GM18951 (cell line): ENCODE measurements at regions not wholly inside any gene's neighbourhood (a gene's known extent, or its start where the extent isn't known, plus 50 kb on each side); places are given as distances from the start of the nearest gene placed in this dataset.

Experiments used
- POLR2A ChIP-seq: IDR thresholded peaks from 4 replicates; pipeline ENCODE4 v1.6.1; 2011; ENCODE audit warnings: mild to moderate bottlenecking; ENCODE audit not compliant: insufficient read length, insufficient read depth; ENCODE audit errors: extremely low read depth
- in situ Hi-C: fragments of 300-500 bp; cut with MboI; formaldehyde crosslinking; loops from one replicate; pipeline ENCODE4 v1.12.0; 2022; ENCODE audit warnings: low sequenced_read_pairs, mixed read lengths, inconsistent platforms; ENCODE audit not compliant: unreplicated experiment

GRCh38 chr16:86170720-86171119 is 271.8 kb downstream of the IRF8 start:
- in situ Hi-C loops: no loop called here
- no peak for TF ChIP-seq POLR2A

- in situ Hi-C loops: no loop called here
- TF ChIP-seq POLR2A: no peak
Measured at GRCh38 chr16:86171329-86171728, 272.4 kb downstream of the IRF8 start.

- in situ Hi-C loops: no loop called here
- no peak for TF ChIP-seq POLR2A
Measured at GRCh38 chr16:86175816-86176215, 276.9 kb downstream of the IRF8 start.

GRCh38 chr16:86176462-86176861 is 277.5 kb downstream of the IRF8 start:
- TF ChIP-seq POLR2A: no peak
- in situ Hi-C loops: no loop called here

- in situ Hi-C loops: no loop called here
Measured at GRCh38 chr16:86180244-86180643, 281.3 kb downstream of the IRF8 start.

GRCh38 chr16:86180780-86181179 is 281.8 kb downstream of the IRF8 start:
- in situ Hi-C loops: no loop called here
- no peak for TF ChIP-seq POLR2A

More at GRCh38 chr16:86180244-86180643, 281.3 kb downstream of the IRF8 start:
- TF ChIP-seq POLR2A: no peak

- TF ChIP-seq POLR2A: no peak
- in situ Hi-C loops: no loop called here
Measured at GRCh38 chr16:86181526-86181925, 282.6 kb downstream of the IRF8 start.

GRCh38 chr16:86184185-86184584 is 285.2 kb downstream of the IRF8 start:
- TF ChIP-seq POLR2A: no peak
- in situ Hi-C loops: no loop called here

GRCh38 chr16:86185089-86185488 is 286.1 kb downstream of the IRF8 start:
- in situ Hi-C loops: no loop called here
- no peak for TF ChIP-seq POLR2A

GRCh38 chr16:86186313-86186712 is 287.4 kb downstream of the IRF8 start:
- in situ Hi-C loops: no loop called here

GRCh38 chr16:86189934-86190333 is 291.0 kb downstream of the IRF8 start:
- in situ Hi-C loops: no loop called here
- TF ChIP-seq POLR2A: no peak

More at GRCh38 chr16:86186313-86186712, 287.4 kb downstream of the IRF8 start:
- no peak for TF ChIP-seq POLR2A

GRCh38 chr16:86191663-86192062 is 292.7 kb downstream of the IRF8 start:
- no peak for TF ChIP-seq POLR2A
- in situ Hi-C loops: no loop called here

- TF ChIP-seq POLR2A: no peak
- in situ Hi-C loops: no loop called here
Measured at GRCh38 chr16:86193528-86194193, 294.7 kb downstream of the IRF8 start.

- TF ChIP-seq POLR2A: no peak
- in situ Hi-C loops: no loop called here
Measured at GRCh38 chr16:86195863-86196630, 297.1 kb downstream of the IRF8 start.

- in situ Hi-C loops: no loop called here
- TF ChIP-seq POLR2A: no peak
Measured at GRCh38 chr16:86196687-86197391, 297.9 kb downstream of the IRF8 start.
